ENCODE measurements at regions not wholly inside any gene's neighbourhood (a gene's known extent, or its start where the extent isn't known, plus 50 kb on each side); places are given as distances from the start of the nearest gene placed in this dataset.

DNA sequence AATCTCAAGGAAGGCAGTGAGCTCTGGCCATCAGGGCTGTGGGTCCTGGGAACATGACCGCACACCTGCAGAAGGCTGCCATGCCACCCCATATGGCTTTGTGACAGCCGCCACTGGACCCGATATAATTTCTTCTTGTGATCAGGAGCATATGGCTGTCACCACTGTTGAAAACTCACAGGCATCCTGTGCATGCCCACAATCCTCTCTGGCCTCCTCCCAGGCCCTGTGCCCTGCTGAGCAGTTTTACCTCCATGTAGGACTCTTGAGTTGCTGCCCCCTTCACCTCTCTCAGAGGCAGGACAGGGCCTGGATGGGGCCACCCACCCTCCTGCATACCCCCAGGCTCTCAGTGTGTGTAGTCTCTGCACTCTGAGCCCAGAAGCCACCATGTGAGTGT is 391.9 kb upstream of the AKR1E2 start:
- no peaks in the 10 kb centered on the region for H3K79me2 ChIP-seq (ENCODE audit: control insufficient read depth, low read length)
- no peaks in the 10 kb centered on the region for H3F3A ChIP-seq (ENCODE audit: control insufficient read depth, insufficient read depth)
- H3K9me2 ChIP-seq (replicated peaks; ENCODE audit: control insufficient read depth, low read length) = no peaks in the 10 kb centered on the region
- no peaks in the 10 kb centered on the region for H3K9me3 ChIP-seq (ENCODE audit: control insufficient read depth, insufficient read depth, low read length)
- H3K4me3 ChIP-seq (ENCODE audit: low read length) = no peak overlapping the region
- H3K36me3 ChIP-seq (ENCODE audit: control insufficient read depth, low read length) = no peaks in the 10 kb centered on the region
- H3K4me1 ChIP-seq (ENCODE audit: control insufficient read depth, low read length) = no peaks in the 10 kb centered on the region
- H3K4me2 ChIP-seq (ENCODE audit: low read length) = no peak overlapping the region
- H4K20me1 ChIP-seq (ENCODE audit: control insufficient read depth, insufficient read depth, low read depth, low read length) = no peaks in the 10 kb centered on the region
- H3K27ac ChIP-seq (ENCODE audit: low read depth, low read length) = no peak overlapping the region
- TF ChIP-seq EZH2phosphoT487 (IDR thresholded peaks at IDR 0.05; ENCODE audit: borderline replicate concordance, low read length) = no peak
- TF ChIP-seq CTCF (IDR thresholded peaks at IDR 0.05; ENCODE audit: low read depth, low read length, poor library complexity, severe bottlenecking) = no peak
- no peaks in the 10 kb centered on the region for H3K27me3 ChIP-seq (ENCODE audit: control insufficient read depth, low read length)

DNA sequence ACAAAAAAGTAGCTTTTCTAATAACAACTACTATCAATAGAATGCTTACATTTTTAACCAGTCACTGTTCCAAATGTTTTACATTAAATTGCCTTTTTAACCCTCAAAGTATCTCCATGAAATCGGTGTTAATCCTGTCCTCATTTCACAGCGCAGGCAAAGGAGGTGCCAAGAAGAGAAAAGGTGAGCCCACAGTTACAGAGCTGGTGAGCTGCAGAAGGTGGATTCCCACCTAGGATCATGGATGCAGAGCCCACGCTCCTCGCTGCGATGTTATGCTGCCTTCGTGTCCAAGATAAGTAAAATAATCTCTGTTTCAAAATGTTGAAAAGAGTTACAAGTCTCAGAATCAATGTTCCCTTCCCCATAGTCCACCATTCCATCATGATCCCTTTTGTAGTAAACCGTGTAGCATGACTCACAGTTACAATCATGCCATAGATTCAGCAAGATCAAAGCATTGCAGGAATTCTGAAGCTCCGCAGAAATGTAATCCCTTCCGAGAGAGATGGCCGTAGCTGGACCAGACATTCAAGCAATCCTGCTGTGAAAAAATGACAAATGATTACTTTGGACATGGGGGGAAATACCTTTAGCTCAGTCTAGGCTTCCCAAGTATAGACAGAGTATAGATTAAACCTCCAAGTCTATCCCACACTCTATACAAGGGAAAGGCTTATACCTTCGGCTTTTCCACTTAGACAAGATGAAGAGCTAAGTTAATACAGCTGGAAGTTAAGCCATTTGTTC is 394.7 kb upstream of the AKR1E2 start:
- Histone ChIP-seq H3K27ac (ENCODE audit: low read depth, low read length) (no peak overlapping the region), H3K36me3 (ENCODE audit: control insufficient read depth, low read length) (no peaks in the 10 kb centered on the region), H3K9me2 (replicated peaks; ENCODE audit: control insufficient read depth, low read length) (no peaks in the 10 kb centered on the region), H3K4me1 (ENCODE audit: control insufficient read depth, low read length) (no peaks in the 10 kb centered on the region), H3F3A (ENCODE audit: control insufficient read depth, insufficient read depth) (no peaks in the 10 kb centered on the region), H3K27me3 (ENCODE audit: control insufficient read depth, low read length) (no peaks in the 10 kb centered on the region), H3K4me3 (ENCODE audit: low read length) (no peak overlapping the region), H4K20me1 (ENCODE audit: control insufficient read depth, insufficient read depth, low read depth, low read length) (no peaks in the 10 kb centered on the region), H3K9me3 (ENCODE audit: control insufficient read depth, insufficient read depth, low read length) (no peaks in the 10 kb centered on the region), H3K79me2 (ENCODE audit: control insufficient read depth, low read length) (no peaks in the 10 kb centered on the region), H3K4me2 (ENCODE audit: low read length) (no peak overlapping the region)
- TF ChIP-seq EZH2phosphoT487 (IDR thresholded peaks at IDR 0.05; ENCODE audit: borderline replicate concordance, low read length) = no peak
- no peak for TF ChIP-seq CTCF (IDR thresholded peaks at IDR 0.05; ENCODE audit: low read depth, low read length, poor library complexity, severe bottlenecking)

- Histone ChIP-seq H3K9me2 (replicated peaks; ENCODE audit: control insufficient read depth, low read length) (no peaks in the 10 kb centered on the region), H3K27me3 (ENCODE audit: control insufficient read depth, low read length) (no peaks in the 10 kb centered on the region), H4K20me1 (ENCODE audit: control insufficient read depth, insufficient read depth, low read depth, low read length) (no peaks in the 10 kb centered on the region), H3K4me1 (ENCODE audit: control insufficient read depth, low read length) (no peaks in the 10 kb centered on the region), H3F3A (ENCODE audit: control insufficient read depth, insufficient read depth) (no peaks in the 10 kb centered on the region), H3K79me2 (ENCODE audit: control insufficient read depth, low read length) (no peaks in the 10 kb centered on the region), H3K27ac (ENCODE audit: low read depth, low read length) (no peak overlapping the region), H3K4me3 (ENCODE audit: low read length) (no peak overlapping the region), H3K4me2 (ENCODE audit: low read length) (no peak overlapping the region), H3K36me3 (ENCODE audit: control insufficient read depth, low read length) (no peaks in the 10 kb centered on the region), H3K9me3 (ENCODE audit: control insufficient read depth, insufficient read depth, low read length) (no peaks in the 10 kb centered on the region)
- TF ChIP-seq EZH2phosphoT487 (IDR thresholded peaks at IDR 0.05; ENCODE audit: borderline replicate concordance, low read length) (no peak), CTCF (IDR thresholded peaks at IDR 0.05; ENCODE audit: low read depth, low read length, poor library complexity, severe bottlenecking) (no peak)
Measured at GRCh38 chr10:4429571-4429970, 396.4 kb upstream of the AKR1E2 start.
